DMS79 (cell line): ENCODE measurements at regions not wholly inside any gene's neighbourhood (a gene's known extent, or its start where the extent isn't known, plus 50 kb on each side); places are given as distances from the start of the nearest gene placed in this dataset.

ENCODE experiments used
- DNase-seq: peaks from one replicate; lab custom pipeline; 2025; lab: John Stamatoyannopoulos, UW

GRCh38 chr7:49247759-49248158 is 323.4 kb downstream of the CDC14C start:
- DNase-seq = no peak

- DNase-seq = no peak
Observed at GRCh38 chr7:49255054-49255453, 330.7 kb downstream of the CDC14C start.

- DNase-seq = no peak
Observed at GRCh38 chr7:49260538-49260937, 336.2 kb downstream of the CDC14C start.

- DNase-seq = no peak
Observed at GRCh38 chr7:49261928-49262327, 337.6 kb downstream of the CDC14C start.

- no peak for DNase-seq
Observed at GRCh38 chr7:49264530-49264929, 340.2 kb downstream of the CDC14C start.

GRCh38 chr7:49273897-49274296 is 349.6 kb downstream of the CDC14C start:
- DNase-seq = no peak

GRCh38 chr7:49279891-49280290 is 355.5 kb downstream of the CDC14C start:
- DNase-seq = no peak

- no peak for DNase-seq
Observed at GRCh38 chr7:49287653-49288052, 363.3 kb downstream of the CDC14C start.

- no peak for DNase-seq
Observed at GRCh38 chr7:49294611-49295010, 370.3 kb downstream of the CDC14C start.

- no peak for DNase-seq
Observed at GRCh38 chr7:49295146-49295545, 370.8 kb downstream of the CDC14C start.

- DNase-seq = no peak
Observed at GRCh38 chr7:49297958-49298357, 373.6 kb downstream of the CDC14C start.

GRCh38 chr7:49308787-49309186 is 384.4 kb downstream of the CDC14C start:
- no peak for DNase-seq

GRCh38 chr7:49320083-49320482 is 395.7 kb downstream of the CDC14C start:
- DNase-seq = no peak

- DNase-seq = no peak
Observed at GRCh38 chr7:49321843-49322242, 397.5 kb downstream of the CDC14C start.

GRCh38 chr7:49322476-49322875 is 398.1 kb downstream of the CDC14C start:
- DNase-seq = no peak

- DNase-seq = no peak
Observed at GRCh38 chr7:49324040-49324439, 399.7 kb downstream of the CDC14C start.

GRCh38 chr7:49324707-49325106 is 400.4 kb downstream of the CDC14C start:
- no peak for DNase-seq

- no peak for DNase-seq
Observed at GRCh38 chr7:49325571-49325970, 401.2 kb downstream of the CDC14C start.

- DNase-seq = no peak
Observed at GRCh38 chr7:49327155-49327554, 402.8 kb downstream of the CDC14C start.

GRCh38 chr7:49333180-49333881 is 409.0 kb downstream of the CDC14C start:
- DNase-seq = no peak

GRCh38 chr7:49341849-49342248 is 417.5 kb downstream of the CDC14C start:
- DNase-seq = no peak

GRCh38 chr7:49344556-49344955 is 420.2 kb downstream of the CDC14C start:
- DNase-seq = no peak

GRCh38 chr7:49346195-49346899 is 422.0 kb downstream of the CDC14C start:
- DNase-seq = no peak

GRCh38 chr7:49367072-49367471 is 406.4 kb upstream of the VWC2 start:
- no peak for DNase-seq
